Panc1 (cell line): ENCODE measurements at regions not wholly inside any gene's neighbourhood (a gene's known extent, or its start where the extent isn't known, plus 50 kb on each side); places are given as distances from the start of the nearest gene placed in this dataset.

Experiments
- ATAC-seq: fragments of 200-7000 bp; cut with Tn5 transposase; 2 replicates; pipeline ENCODE4 v1.9.1; 2020; ENCODE audit warnings: mild to moderate bottlenecking, moderate library complexity
- BruUV-seq: library from RNA; stranded (reverse); fragments of 400-500 nt; replicated peaks from 2 replicates; lab custom pipeline; 2021; lab: Mats Ljungman, UMichigan
- CTCF ChIA-PET: fragments of 300-600 bp; sonication (Branson Sonifier 250); formaldehyde crosslinking; loops from one replicate; lab custom pipeline; 2022; ENCODE audit warnings: antibody characterized with exemption; lab: Charles Lee
- POLR2A ChIA-PET: fragments of 300-600 bp; sonication (Branson Sonifier 250); formaldehyde crosslinking; loops from one replicate; lab custom pipeline; 2022; ENCODE audit warnings: antibody characterized with exemption; lab: Charles Lee
- DNase-seq: peaks from one replicate; pipeline ENCODE4 v3.0.0-alpha.2; 2010; ENCODE audit warnings: low read depth, low spot score
- H3K27ac ChIP-seq: 2 replicates; pipeline ENCODE4 v1.5.1; 2011; ENCODE audit warnings: mild to moderate bottlenecking, low read length, inconsistent platforms
- H3K27me3 ChIP-seq: fragments of 200-500 bp; sonication (Bioruptor generic); 2 replicates; pipeline ENCODE4 v1.6.0; 2014; ENCODE audit warnings: low read length, inconsistent platforms; ENCODE audit not compliant: control insufficient read depth, insufficient read depth
- H3K36me3 ChIP-seq: fragments of 200-500 bp; sonication (Bioruptor generic); 2 replicates; pipeline ENCODE4 v1.5.1; 2014; ENCODE audit warnings: inconsistent platforms, mild to moderate bottlenecking, low read length, moderate library complexity; ENCODE audit not compliant: control insufficient read depth, insufficient read depth
- H3K4me1 ChIP-seq: 2 replicates; pipeline ENCODE4 v1.5.1; 2011; ENCODE audit warnings: inconsistent platforms, mild to moderate bottlenecking, low read length, moderate library complexity; ENCODE audit not compliant: control insufficient read depth, insufficient read depth
- H3K4me3 ChIP-seq, 2 experiments: 2 replicates each; pipeline ENCODE4 v1.5.1; 2011 to 2012; ENCODE audit warnings: low read depth in 2 of 2, low read length in 2 of 2, mild to moderate bottlenecking in 2 of 2, inconsistent platforms in 1 of 2, moderate library complexity in 1 of 2
- H3K9me3 ChIP-seq: fragments of 200-500 bp; sonication (Bioruptor generic); 2 replicates; pipeline ENCODE4 v1.5.1; 2014; ENCODE audit warnings: low read depth, mild to moderate bottlenecking, inconsistent platforms, low read length, moderate library complexity; ENCODE audit not compliant: control insufficient read depth, insufficient read depth
- POLR2AphosphoS5 ChIP-seq: IDR thresholded peaks from 2 replicates; pipeline ENCODE4 v1.6.1; 2012; ENCODE audit warnings: mild to moderate bottlenecking, low read depth, low read length, moderate library complexity
- SIN3A ChIP-seq: IDR thresholded peaks from 2 replicates; pipeline ENCODE4 v1.6.1; 2012; ENCODE audit warnings: low read depth, mild to moderate bottlenecking, low read length, moderate library complexity, borderline replicate concordance; ENCODE audit not compliant: insufficient read depth
- TCF7L2 ChIP-seq: IDR thresholded peaks from 2 replicates; pipeline ENCODE4 v1.6.1; 2011; ENCODE audit warnings: mild to moderate bottlenecking, low read depth, low read length, inconsistent platforms
- in situ Hi-C: cut with HindIII; loops from 2 replicates; pipeline ENCODE4 v1.10.0; 2016; ENCODE audit warnings: low sequenced_read_pairs, low pct_unique_long_range_greater_than_20kb
- intact Hi-C: fragments of 100-400 bp; cut with micrococcal nuclease; formaldehyde crosslinking; loops from one replicate; pipeline ENCODE4 v1.10.0; 2022; ENCODE audit not compliant: unreplicated experiment
- TF ChIP-seq, protein P1 (sequence below): fragments of 450-650 bp; IDR thresholded peaks from 2 replicates; pipeline ENCODE4 v1.5.1; 2017; ENCODE audit warnings: mild to moderate bottlenecking
- TF ChIP-seq, protein P2 (sequence below), 2 experiments: IDR thresholded peaks; 2 replicates each; pipeline ENCODE4 v1.6.1; 2011 to 2012; ENCODE audit warnings: low read depth in 2 of 2, control low read depth in 1 of 2, low read length in 1 of 2, mild to moderate bottlenecking in 1 of 2, moderate library complexity in 1 of 2; ENCODE audit not compliant: insufficient read depth in 1 of 2

DNA sequence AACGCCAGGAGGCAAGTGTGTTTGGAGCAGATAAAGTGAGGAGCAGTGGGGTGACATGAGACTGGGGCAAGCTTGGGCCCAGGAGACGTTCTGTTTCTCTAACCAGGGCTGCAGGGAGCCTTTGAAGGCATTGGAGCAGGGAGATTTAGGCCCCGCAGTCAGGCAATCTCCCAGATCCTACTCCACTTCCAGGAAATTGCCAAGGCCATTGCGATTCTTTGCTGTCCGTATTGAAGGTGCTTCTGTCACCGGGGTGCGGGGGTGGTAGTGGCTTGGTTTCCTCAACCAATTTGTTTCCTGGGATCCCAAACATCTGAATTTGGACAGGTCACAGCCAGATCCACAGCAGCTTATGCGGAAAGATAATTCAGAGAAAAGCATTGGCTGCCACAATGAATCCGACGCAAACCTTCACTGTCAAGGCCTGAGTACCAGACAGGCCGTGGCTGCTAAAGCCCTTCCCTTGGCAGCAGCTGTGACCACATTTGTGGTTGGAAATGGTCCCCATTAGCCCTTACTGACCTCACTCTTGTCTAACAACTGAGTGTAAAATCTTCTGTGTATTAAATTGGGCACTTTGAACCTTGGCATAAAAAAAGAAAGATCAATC is 385.6 kb downstream of the PTPRU start:
- ATAC-seq = no peak
- no peaks in the 10 kb centered on the region for H3K27me3 ChIP-seq
- no peak for DNase-seq
- no peak overlapping the region for H3K27ac ChIP-seq
- no peaks in the 10 kb centered on the region for H3K9me3 ChIP-seq
- no peaks in the 10 kb centered on the region for H3K36me3 ChIP-seq
- intact Hi-C loops (no loop called here), in situ Hi-C loops (no loop called here)
- H3K4me3 ChIP-seq = no peak overlapping the region
- TF ChIP-seq, protein P1, sequence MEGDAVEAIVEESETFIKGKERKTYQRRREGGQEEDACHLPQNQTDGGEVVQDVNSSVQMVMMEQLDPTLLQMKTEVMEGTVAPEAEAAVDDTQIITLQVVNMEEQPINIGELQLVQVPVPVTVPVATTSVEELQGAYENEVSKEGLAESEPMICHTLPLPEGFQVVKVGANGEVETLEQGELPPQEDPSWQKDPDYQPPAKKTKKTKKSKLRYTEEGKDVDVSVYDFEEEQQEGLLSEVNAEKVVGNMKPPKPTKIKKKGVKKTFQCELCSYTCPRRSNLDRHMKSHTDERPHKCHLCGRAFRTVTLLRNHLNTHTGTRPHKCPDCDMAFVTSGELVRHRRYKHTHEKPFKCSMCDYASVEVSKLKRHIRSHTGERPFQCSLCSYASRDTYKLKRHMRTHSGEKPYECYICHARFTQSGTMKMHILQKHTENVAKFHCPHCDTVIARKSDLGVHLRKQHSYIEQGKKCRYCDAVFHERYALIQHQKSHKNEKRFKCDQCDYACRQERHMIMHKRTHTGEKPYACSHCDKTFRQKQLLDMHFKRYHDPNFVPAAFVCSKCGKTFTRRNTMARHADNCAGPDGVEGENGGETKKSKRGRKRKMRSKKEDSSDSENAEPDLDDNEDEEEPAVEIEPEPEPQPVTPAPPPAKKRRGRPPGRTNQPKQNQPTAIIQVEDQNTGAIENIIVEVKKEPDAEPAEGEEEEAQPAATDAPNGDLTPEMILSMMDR = no peak
- TF ChIP-seq TCF7L2 (no peak), SIN3A (no peak), POLR2AphosphoS5 (no peak)
- TF ChIP-seq, protein P2, sequence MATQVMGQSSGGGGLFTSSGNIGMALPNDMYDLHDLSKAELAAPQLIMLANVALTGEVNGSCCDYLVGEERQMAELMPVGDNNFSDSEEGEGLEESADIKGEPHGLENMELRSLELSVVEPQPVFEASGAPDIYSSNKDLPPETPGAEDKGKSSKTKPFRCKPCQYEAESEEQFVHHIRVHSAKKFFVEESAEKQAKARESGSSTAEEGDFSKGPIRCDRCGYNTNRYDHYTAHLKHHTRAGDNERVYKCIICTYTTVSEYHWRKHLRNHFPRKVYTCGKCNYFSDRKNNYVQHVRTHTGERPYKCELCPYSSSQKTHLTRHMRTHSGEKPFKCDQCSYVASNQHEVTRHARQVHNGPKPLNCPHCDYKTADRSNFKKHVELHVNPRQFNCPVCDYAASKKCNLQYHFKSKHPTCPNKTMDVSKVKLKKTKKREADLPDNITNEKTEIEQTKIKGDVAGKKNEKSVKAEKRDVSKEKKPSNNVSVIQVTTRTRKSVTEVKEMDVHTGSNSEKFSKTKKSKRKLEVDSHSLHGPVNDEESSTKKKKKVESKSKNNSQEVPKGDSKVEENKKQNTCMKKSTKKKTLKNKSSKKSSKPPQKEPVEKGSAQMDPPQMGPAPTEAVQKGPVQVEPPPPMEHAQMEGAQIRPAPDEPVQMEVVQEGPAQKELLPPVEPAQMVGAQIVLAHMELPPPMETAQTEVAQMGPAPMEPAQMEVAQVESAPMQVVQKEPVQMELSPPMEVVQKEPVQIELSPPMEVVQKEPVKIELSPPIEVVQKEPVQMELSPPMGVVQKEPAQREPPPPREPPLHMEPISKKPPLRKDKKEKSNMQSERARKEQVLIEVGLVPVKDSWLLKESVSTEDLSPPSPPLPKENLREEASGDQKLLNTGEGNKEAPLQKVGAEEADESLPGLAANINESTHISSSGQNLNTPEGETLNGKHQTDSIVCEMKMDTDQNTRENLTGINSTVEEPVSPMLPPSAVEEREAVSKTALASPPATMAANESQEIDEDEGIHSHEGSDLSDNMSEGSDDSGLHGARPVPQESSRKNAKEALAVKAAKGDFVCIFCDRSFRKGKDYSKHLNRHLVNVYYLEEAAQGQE (IDR thresholded peaks at IDR 0.05; ENCODE audit: insufficient read depth in 1 of 2, low read depth in 2 of 2, low read length in 1 of 2) = no peak
- ChIA-PET POLR2A (no interaction called here), CTCF (no interaction called here)
- no TSS peak for BruUV-seq
- no peaks in the 10 kb centered on the region for H3K4me1 ChIP-seq

DNA sequence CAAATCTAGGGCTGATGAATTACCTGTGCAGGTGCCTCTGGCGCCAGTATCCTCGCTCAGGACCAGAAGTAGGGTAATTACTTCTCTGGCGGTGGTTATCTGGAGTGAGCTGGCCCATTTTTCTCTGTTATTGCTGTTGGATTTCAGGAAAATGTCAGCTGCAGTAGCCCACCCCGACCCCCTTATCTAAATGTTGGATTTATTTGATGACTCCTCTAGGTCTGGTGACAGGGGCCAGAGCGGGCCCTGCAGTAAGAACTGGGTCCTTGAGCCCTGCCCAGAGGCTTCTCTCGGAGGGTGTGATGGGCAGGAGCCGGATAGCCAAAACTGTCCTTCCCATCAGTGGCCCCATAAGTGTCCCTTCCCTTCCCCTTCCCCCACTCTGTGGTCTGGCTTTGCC is 384.3 kb downstream of the PTPRU start:
- no peaks in the 10 kb centered on the region for H3K27me3 ChIP-seq
- no peak overlapping the region for H3K4me3 ChIP-seq
- H3K27ac ChIP-seq = no peak overlapping the region
- no peak for DNase-seq
- no peaks in the 10 kb centered on the region for H3K4me1 ChIP-seq
- no TSS peak for BruUV-seq
- no peak for TF ChIP-seq SIN3A
- no peak for TF ChIP-seq TCF7L2
- TF ChIP-seq, protein P1 = no peak
- TF ChIP-seq, protein P2 (IDR thresholded peaks at IDR 0.05; ENCODE audit: insufficient read depth in 1 of 2, low read depth in 2 of 2, low read length in 1 of 2) = no peak
- TF ChIP-seq POLR2AphosphoS5 = no peak
- no peaks in the 10 kb centered on the region for H3K9me3 ChIP-seq
- CTCF ChIA-PET = no interaction called here
- no peak for ATAC-seq
- POLR2A ChIA-PET = no interaction called here
- intact Hi-C loops (no loop called here), in situ Hi-C loops (no loop called here)
- no peaks in the 10 kb centered on the region for H3K36me3 ChIP-seq
